Gastrocnemius medialis (tissue), 4 donors: ENCODE measurements at regions not wholly inside any gene's neighbourhood (a gene's known extent, or its start where the extent isn't known, plus 50 kb on each side); places are given as distances from the start of the nearest gene placed in this dataset.

Source experiments
- ATAC-seq, 2 donors: fragments of 150-250 bp; one replicate each; pipeline ENCODE4 v1.9.1; 2016
- DNase-seq, 2 donors: peaks; one replicate each; pipeline ENCODE4 v3.0.0-alpha.2; 2019
- H3K27ac ChIP-seq, 4 donors: fragments of 200-600 bp; sonication (generic); 1 replicate in 1 of 4; 2 replicates in 3 of 4; pipeline ENCODE4 v1.5.1; 2016 to 2018; ENCODE audit warnings: mild to moderate bottlenecking in 2 of 4, moderate library complexity in 1 of 4
- H3K27me3 ChIP-seq, 3 donors: fragments of 200-600 bp; sonication (generic) in 2 of 3; 1 replicate in 1 of 3; 2 replicates in 2 of 3; pipeline versions ENCODE4 v1.5.1 to v1.6.0; 2016 to 2019; ENCODE audit warnings: mild to moderate bottlenecking in 1 of 3, moderate library complexity in 1 of 3
- H3K36me3 ChIP-seq, 2 donors: fragments of 200-600 bp; sonication (generic) in 1 of 2; one replicate each; pipeline ENCODE4 v1.5.1; 2017 to 2018
- H3K4me1 ChIP-seq, 2 donors: fragments of 200-600 bp; sonication (generic) in 1 of 2; one replicate each; pipeline ENCODE4 v1.5.1; 2016 to 2017; ENCODE audit warnings: mild to moderate bottlenecking in 2 of 2
- H3K4me3 ChIP-seq, 4 donors: fragments of 200-600 bp; sonication (generic) in 3 of 4; 1 replicate in 1 of 4; 2 replicates in 3 of 4; pipeline ENCODE4 v1.5.1; 2016 to 2019; ENCODE audit warnings: mild to moderate bottlenecking in 2 of 4
- H3K9me3 ChIP-seq, 3 donors: fragments of 200-600 bp; sonication (generic) in 2 of 3; 1 replicate in 1 of 3; 2 replicates in 2 of 3; pipeline ENCODE4 v1.5.1; 2016 to 2019
- POLR2A ChIP-seq, 2 donors: fragments of 450-650 bp; IDR thresholded peaks; one replicate each; pipeline ENCODE4 v1.6.1; 2017; ENCODE audit warnings: antibody characterized with exemption in 2 of 2, mild to moderate bottlenecking in 2 of 2, moderate library complexity in 2 of 2
- in situ Hi-C, 4 donors: fragments of 200-750 bp; cut with MboI; loops; one replicate each; pipeline versions ENCODE4 v1.15.0 to v1.8.0; 2017; ENCODE audit warnings: low sequenced_read_pairs in 4 of 4
- intact Hi-C: fragments of 100-400 bp; cut with DNase I; formaldehyde crosslinking; loops from one replicate; pipeline ENCODE4 v1.15.1; 2023; ENCODE audit warnings: low total_unique reads
- TF ChIP-seq, protein P1 (sequence below), 5 experiments: fragments of 450-650 bp in 3 of 5; fragments of 200-600 bp in 2 of 5; sonication (generic) in 2 of 5; IDR thresholded peaks in 4 of 5; conservative IDR thresholded peaks in 1 of 5; 1 replicate in 4 of 5; 2 replicates in 1 of 5; pipeline ENCODE4 v1.5.1; 2016 to 2019; ENCODE audit warnings: antibody characterized with exemption in 5 of 5, mild to moderate bottlenecking in 3 of 5, moderate library complexity in 3 of 5

DNA sequence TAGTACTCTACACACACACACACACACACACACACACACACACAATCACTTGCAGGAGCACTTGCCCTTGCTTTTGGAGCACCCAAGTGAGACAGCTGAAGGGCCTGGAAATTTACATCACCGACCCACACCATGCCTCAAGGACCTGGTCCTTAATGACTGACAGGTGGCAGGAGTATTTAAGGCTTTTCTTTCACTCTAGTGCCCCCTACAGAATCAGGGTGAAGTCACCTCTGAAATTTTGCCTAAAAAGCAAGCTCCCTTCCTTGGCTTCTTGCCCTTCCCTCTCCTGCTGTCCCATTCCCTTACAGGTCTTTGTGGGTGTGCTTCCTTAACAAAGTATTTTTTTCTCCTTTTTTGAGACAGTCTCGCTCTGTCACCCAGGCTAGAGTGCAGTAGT lies 353.5 kb upstream of the IRAK1BP1 start:
- TF ChIP-seq, protein P1, sequence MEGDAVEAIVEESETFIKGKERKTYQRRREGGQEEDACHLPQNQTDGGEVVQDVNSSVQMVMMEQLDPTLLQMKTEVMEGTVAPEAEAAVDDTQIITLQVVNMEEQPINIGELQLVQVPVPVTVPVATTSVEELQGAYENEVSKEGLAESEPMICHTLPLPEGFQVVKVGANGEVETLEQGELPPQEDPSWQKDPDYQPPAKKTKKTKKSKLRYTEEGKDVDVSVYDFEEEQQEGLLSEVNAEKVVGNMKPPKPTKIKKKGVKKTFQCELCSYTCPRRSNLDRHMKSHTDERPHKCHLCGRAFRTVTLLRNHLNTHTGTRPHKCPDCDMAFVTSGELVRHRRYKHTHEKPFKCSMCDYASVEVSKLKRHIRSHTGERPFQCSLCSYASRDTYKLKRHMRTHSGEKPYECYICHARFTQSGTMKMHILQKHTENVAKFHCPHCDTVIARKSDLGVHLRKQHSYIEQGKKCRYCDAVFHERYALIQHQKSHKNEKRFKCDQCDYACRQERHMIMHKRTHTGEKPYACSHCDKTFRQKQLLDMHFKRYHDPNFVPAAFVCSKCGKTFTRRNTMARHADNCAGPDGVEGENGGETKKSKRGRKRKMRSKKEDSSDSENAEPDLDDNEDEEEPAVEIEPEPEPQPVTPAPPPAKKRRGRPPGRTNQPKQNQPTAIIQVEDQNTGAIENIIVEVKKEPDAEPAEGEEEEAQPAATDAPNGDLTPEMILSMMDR (IDR thresholded peaks at IDR 0.05 in 4 of 5, conservative IDR thresholded peaks at IDR 0.05 in 1 of 5) = no peak
- no peak for TF ChIP-seq POLR2A (IDR thresholded peaks at IDR 0.05)
- in situ Hi-C loops = no loop called here
- no peaks in the 10 kb centered on the region for H3K4me1 ChIP-seq
- no peak for ATAC-seq
- DNase-seq = no peak
- no peaks in the 10 kb centered on the region for H3K36me3 ChIP-seq
- no peaks in the 10 kb centered on the region for H3K27me3 ChIP-seq
- intact Hi-C loops = no loop called here
- no peaks in the 10 kb centered on the region for H3K9me3 ChIP-seq
- H3K4me3 ChIP-seq = no peak overlapping the region
- H3K27ac ChIP-seq = no peak overlapping the region

DNA sequence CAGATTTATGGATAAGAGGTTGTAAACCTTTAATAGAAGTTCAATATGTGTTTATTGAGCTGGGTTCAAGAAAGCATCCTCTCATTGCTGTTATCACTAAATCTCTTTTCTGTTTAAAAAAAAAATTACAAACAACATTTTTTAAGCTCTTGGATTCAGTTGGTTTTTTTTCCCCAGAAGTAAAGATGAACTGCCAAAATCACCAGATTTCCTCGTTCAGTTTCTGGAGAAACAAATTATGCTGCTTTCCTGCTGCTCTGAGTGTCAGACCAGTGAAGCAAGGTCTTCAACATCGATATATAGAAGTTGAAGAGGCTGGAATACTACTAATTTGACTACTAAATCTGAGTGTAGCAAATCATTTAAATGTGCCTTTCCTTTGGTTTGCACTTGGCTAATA lies 352.1 kb upstream of the IRAK1BP1 start:
- ATAC-seq = no peak
- intact Hi-C loops = no loop called here

DNA sequence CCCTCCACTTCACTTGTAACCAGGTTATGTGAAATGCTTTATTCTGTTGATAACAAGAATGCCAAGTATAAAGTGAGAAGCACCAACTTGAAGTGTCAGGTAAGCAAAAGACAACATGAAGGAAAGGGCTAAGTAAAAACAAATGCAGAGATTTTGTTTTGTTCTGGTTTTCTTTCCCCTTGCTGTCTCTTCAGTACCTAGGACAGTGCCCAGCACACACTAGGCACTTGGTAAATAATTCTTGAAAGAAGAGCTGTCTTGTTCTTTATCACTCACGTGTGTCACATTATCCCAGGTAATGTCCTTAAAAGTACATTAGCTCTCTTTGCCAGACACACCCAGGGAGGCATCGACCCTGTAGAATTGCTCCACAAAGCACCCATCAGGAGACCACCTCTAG lies 350.0 kb upstream of the IRAK1BP1 start:
- Histone ChIP-seq H3K36me3 (no peaks in the 10 kb centered on the region), H3K4me1 (no peaks in the 10 kb centered on the region), H3K27me3 (no peaks in the 10 kb centered on the region), H3K9me3 (no peaks in the 10 kb centered on the region), H3K4me3 (no peak overlapping the region), H3K27ac (no peak overlapping the region)
- no peak for DNase-seq
- in situ Hi-C loops (no loop called here), intact Hi-C loops (no loop called here)
- no peak for ATAC-seq
- TF ChIP-seq POLR2A (IDR thresholded peaks at IDR 0.05) = no peak
- TF ChIP-seq, protein P1 (IDR thresholded peaks at IDR 0.05 in 4 of 5, conservative IDR thresholded peaks at IDR 0.05 in 1 of 5) = no peak

More for the DNA sequence above, 352.1 kb upstream of the IRAK1BP1 start:
- no peak for DNase-seq
- H3K36me3 ChIP-seq = no peaks in the 10 kb centered on the region
- H3K27me3 ChIP-seq = no peaks in the 10 kb centered on the region
- no peaks in the 10 kb centered on the region for H3K4me1 ChIP-seq
- TF ChIP-seq, protein P1 (IDR thresholded peaks at IDR 0.05 in 4 of 5, conservative IDR thresholded peaks at IDR 0.05 in 1 of 5) = no peak
- TF ChIP-seq POLR2A (IDR thresholded peaks at IDR 0.05) = no peak
- in situ Hi-C loops = no loop called here
- no peak overlapping the region for H3K27ac ChIP-seq
- H3K9me3 ChIP-seq = no peaks in the 10 kb centered on the region
- no peak overlapping the region for H3K4me3 ChIP-seq

DNA sequence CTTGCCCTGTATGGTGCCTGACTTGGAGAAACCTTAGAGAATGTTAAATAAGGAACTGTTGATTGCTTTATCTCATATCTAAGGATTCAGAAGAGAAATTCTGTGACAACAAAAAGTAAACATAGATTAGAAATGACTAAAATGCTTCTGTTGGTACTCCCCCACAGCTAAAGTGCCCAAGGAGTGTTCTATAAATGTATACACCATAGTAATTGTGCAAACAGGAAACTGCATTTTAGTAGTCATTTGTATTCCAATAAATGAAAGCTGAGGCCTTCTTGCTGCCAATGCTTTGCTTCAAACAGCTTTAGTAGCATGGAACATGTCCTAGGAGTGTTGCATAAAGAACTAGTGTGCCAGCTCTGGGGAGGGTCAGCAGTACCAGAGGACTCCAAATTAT lies 343.7 kb upstream of the IRAK1BP1 start:
- Histone ChIP-seq H3K27ac (no peak overlapping the region), H3K4me1 (no peaks in the 10 kb centered on the region), H3K36me3 (no peaks in the 10 kb centered on the region), H3K27me3 (no peaks in the 10 kb centered on the region), H3K9me3 (no peaks in the 10 kb centered on the region), H3K4me3 (no peak overlapping the region)
- ATAC-seq = no peak
- in situ Hi-C loops = no loop called here
- TF ChIP-seq POLR2A (IDR thresholded peaks at IDR 0.05) = no peak
- TF ChIP-seq, protein P1 (IDR thresholded peaks at IDR 0.05 in 4 of 5, conservative IDR thresholded peaks at IDR 0.05 in 1 of 5) = no peak
- intact Hi-C loops = no loop called here
- no peak for DNase-seq

DNA sequence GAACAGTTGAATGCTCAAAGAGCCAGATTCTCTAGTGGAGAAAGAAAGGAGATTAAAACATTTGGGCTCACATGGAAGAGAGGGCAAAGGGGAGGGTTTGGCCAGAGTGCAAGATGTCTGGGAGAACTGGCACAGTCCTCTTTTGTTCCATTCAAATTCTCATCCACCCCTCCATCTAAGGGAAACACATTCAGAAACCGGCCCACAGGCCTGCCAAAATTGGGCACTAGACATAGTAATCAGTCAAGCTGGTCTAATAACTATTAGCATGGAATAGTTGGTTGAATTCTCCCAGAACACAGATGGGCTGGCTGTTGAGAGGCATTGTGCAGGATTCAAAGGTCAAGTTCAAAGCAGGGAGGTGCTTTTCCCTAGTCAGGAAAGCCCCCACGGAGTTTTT lies 341.4 kb upstream of the IRAK1BP1 start:
- no peak for TF ChIP-seq POLR2A (IDR thresholded peaks at IDR 0.05)
- TF ChIP-seq, protein P1 (IDR thresholded peaks at IDR 0.05 in 4 of 5, conservative IDR thresholded peaks at IDR 0.05 in 1 of 5) = no peak
- Histone ChIP-seq H3K36me3 (no peaks in the 10 kb centered on the region), H3K4me1 (no peaks in the 10 kb centered on the region), H3K9me3 (no peaks in the 10 kb centered on the region), H3K27me3 (no peaks in the 10 kb centered on the region), H3K4me3 (no peak overlapping the region), H3K27ac (no peak overlapping the region)
- intact Hi-C loops (no loop called here), in situ Hi-C loops (no loop called here)
- no peak for ATAC-seq
- no peak for DNase-seq
